ENCODE measurements at regions not wholly inside any gene's neighbourhood (a gene's known extent, or its start where the extent isn't known, plus 50 kb on each side); places are given as distances from the start of the nearest gene placed in this dataset.

DNA sequence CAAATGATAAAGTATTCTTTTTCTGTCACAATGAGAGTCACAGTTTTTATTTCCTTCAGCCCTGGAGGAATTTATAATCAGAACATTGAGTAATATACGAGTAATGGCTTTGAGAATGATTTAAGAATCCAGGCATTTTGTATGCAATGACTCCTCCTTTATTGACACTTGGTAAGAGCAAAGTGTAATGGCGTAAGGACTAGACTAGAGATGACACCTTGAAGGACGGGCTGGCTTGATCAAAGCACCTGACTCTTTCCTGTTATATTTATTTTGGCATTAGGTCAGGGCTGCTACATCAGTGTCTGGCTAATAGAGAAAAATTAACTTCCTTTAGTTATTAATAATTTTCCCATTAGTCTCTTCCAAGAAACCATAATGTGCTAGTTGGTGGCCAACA, 482.4 kb upstream of the GCFC2 start (continued):
- TF ChIP-seq, protein P1, sequence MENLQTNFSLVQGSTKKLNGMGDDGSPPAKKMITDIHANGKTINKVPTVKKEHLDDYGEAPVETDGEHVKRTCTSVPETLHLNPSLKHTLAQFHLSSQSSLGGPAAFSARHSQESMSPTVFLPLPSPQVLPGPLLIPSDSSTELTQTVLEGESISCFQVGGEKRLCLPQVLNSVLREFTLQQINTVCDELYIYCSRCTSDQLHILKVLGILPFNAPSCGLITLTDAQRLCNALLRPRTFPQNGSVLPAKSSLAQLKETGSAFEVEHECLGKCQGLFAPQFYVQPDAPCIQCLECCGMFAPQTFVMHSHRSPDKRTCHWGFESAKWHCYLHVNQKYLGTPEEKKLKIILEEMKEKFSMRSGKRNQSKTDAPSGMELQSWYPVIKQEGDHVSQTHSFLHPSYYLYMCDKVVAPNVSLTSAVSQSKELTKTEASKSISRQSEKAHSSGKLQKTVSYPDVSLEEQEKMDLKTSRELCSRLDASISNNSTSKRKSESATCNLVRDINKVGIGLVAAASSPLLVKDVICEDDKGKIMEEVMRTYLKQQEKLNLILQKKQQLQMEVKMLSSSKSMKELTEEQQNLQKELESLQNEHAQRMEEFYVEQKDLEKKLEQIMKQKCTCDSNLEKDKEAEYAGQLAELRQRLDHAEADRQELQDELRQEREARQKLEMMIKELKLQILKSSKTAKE (CRISPR knock-in tag; IDR thresholded peaks at IDR 0.05; ENCODE audit: borderline replicate concordance), result no peak
- peak; percentile 71 for TF ChIP-seq CEBPG (CRISPR knock-in tag; IDR thresholded peaks at IDR 0.05)
- TF ChIP-seq SKI (IDR thresholded peaks at IDR 0.05; ENCODE audit: partially characterized antibody), result peak; percentile 77
- TF ChIP-seq, protein P2, sequence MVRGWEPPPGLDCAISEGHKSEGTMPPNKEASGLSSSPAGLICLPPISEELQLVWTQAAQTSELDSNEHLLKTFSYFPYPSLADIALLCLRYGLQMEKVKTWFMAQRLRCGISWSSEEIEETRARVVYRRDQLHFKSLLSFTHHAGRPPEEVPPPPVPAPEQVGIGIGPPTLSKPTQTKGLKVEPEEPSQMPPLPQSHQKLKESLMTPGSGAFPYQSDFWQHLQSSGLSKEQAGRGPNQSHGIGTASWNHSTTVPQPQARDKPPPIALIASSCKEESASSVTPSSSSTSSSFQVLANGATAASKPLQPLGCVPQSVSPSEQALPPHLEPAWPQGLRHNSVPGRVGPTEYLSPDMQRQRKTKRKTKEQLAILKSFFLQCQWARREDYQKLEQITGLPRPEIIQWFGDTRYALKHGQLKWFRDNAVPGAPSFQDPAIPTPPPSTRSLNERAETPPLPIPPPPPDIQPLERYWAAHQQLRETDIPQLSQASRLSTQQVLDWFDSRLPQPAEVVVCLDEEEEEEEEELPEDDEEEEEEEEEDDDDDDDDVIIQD (CRISPR knock-in tag; IDR thresholded peaks at IDR 0.05; ENCODE audit: low read depth), result peak; percentile 84; the same call in 1 of the 2 replicates
- TF ChIP-seq FOXA3 (CRISPR knock-in tag; IDR thresholded peaks at IDR 0.05), result peak; percentile 71
- no peak for TF ChIP-seq TGIF2 (CRISPR knock-in tag; IDR thresholded peaks at IDR 0.05)
- TF ChIP-seq NR2F1 (CRISPR knock-in tag; IDR thresholded peaks at IDR 0.05), result peak in 1 of 2 experiments; percentile 35; a peak in 1 of 4 replicates
- no peak for TF ChIP-seq ZNF333 (CRISPR knock-in tag; IDR thresholded peaks at IDR 0.05; ENCODE audit: borderline replicate concordance)
- TF ChIP-seq FOSL1 (CRISPR knock-in tag; IDR thresholded peaks at IDR 0.05; ENCODE audit: borderline replicate concordance), result no peak
- TF ChIP-seq SP4 (CRISPR knock-in tag; IDR thresholded peaks at IDR 0.05), result no peak
- no peak for TF ChIP-seq SOX13 (IDR thresholded peaks at IDR 0.05)
- TF ChIP-seq SOX13 (CRISPR knock-in tag; conservative IDR thresholded peaks at IDR 0.05 in 1 of 2, IDR thresholded peaks at IDR 0.05 in 1 of 2), result peak in 1 of 2 experiments; percentile 76; a peak in 2 of 4 replicates
- TF ChIP-seq, protein P3, sequence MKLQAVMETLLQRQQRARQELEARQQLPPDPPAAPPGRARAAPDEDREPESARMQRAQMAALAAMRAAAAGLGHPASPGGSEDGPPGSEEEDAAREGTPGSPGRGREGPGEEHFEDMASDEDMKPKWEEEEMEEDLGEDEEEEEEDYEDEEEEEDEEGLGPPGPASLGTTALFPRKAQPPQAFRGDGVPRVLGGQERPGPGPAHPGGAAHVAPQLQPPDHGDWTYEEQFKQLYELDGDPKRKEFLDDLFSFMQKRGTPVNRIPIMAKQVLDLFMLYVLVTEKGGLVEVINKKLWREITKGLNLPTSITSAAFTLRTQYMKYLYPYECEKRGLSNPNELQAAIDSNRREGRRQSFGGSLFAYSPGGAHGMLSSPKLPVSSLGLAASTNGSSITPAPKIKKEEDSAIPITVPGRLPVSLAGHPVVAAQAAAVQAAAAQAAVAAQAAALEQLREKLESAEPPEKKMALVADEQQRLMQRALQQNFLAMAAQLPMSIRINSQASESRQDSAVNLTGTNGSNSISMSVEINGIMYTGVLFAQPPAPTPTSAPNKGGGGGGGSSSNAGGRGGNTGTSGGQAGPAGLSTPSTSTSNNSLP (IDR thresholded peaks at IDR 0.05; ENCODE audit: low read depth, low read length), result peak; percentile 67
- peak; percentile 89; the same call in 1 of the 2 replicates for TF ChIP-seq EHMT2 (IDR thresholded peaks at IDR 0.05; ENCODE audit: borderline replicate concordance, low read depth, low read length)
- TF ChIP-seq, protein P4, sequence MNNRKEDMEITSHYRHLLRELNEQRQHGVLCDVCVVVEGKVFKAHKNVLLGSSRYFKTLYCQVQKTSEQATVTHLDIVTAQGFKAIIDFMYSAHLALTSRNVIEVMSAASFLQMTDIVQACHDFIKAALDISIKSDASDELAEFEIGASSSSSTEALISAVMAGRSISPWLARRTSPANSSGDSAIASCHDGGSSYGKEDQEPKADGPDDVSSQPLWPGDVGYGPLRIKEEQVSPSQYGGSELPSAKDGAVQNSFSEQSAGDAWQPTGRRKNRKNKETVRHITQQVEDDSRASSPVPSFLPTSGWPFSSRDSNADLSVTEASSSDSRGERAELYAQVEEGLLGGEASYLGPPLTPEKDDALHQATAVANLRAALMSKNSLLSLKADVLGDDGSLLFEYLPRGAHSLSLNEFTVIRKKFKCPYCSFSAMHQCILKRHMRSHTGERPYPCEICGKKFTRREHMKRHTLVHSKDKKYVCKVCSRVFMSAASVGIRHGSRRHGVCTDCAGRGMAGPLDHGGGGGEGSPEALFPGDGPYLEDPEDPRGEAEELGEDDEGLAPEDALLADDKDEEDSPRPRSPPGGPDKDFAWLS (CRISPR knock-in tag; IDR thresholded peaks at IDR 0.05; ENCODE audit: borderline replicate concordance), result no peak
- TF ChIP-seq ZMAT3 (CRISPR knock-in tag; conservative IDR thresholded peaks at IDR 0.05), result no peak
- TF ChIP-seq EED (CRISPR knock-in tag; IDR thresholded peaks at IDR 0.05), result no peak
- no peak for TF ChIP-seq ZNF557 (CRISPR knock-in tag; IDR thresholded peaks at IDR 0.05)
- TF ChIP-seq FOXA1 (IDR thresholded peaks at IDR 0.05), result no peak
- peak; percentile 84 for TF ChIP-seq FOXA1 (CRISPR knock-in tag; IDR thresholded peaks at IDR 0.05)
- TF ChIP-seq, protein P5, sequence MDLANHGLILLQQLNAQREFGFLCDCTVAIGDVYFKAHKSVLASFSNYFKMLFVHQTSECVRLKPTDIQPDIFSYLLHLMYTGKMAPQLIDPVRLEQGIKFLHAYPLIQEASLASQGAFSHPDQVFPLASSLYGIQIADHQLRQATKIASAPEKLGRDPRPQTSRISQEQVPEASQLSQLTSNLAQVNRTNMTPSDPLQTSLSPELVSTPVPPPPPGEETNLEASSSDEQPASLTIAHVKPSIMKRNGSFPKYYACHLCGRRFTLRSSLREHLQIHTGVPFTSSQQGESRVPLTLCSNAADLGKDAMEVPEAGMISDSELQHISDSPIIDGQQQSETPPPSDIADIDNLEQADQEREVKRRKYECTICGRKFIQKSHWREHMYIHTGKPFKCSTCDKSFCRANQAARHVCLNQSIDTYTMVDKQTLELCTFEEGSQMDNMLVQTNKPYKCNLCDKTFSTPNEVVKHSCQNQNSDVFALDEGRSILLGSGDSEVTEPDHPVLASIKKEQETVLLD (CRISPR knock-in tag; IDR thresholded peaks at IDR 0.05; ENCODE audit: low read depth), result no peak
- peak; percentile 82 for TF ChIP-seq FOSL2 (CRISPR knock-in tag; IDR thresholded peaks at IDR 0.05)
